Sciatic nerve (tissue), 2 donors: ENCODE measurements at regions not wholly inside any gene's neighbourhood (a gene's known extent, or its start where the extent isn't known, plus 50 kb on each side); places are given as distances from the start of the nearest gene placed in this dataset.

Experiments
- ATAC-seq: fragments of 200-7000 bp; cut with Tn5 transposase; one replicate; pipeline ENCODE4 v1.9.1; 2020; ENCODE audit warnings: mild to moderate bottlenecking, moderate library complexity
- DNase-seq: peaks from one replicate; pipeline ENCODE4 v3.0.0-alpha.2; 2020; ENCODE audit warnings: low spot score
- intact Hi-C: fragments of 100-400 bp; cut with DNase I; formaldehyde crosslinking; loops from one replicate; pipeline ENCODE4 v1.14.2; 2022
- donor health status: DM: no; HTN: no; CAD: no.
- donor health status: DM: no; HTN: no; CAD: no.

GRCh38 chr6:120096696-120097260, 747.2 kb upstream of the MAN1A1 start:
- ATAC-seq (no peak), DNase-seq (no peak)
- intact Hi-C loops = no loop called here

DNA sequence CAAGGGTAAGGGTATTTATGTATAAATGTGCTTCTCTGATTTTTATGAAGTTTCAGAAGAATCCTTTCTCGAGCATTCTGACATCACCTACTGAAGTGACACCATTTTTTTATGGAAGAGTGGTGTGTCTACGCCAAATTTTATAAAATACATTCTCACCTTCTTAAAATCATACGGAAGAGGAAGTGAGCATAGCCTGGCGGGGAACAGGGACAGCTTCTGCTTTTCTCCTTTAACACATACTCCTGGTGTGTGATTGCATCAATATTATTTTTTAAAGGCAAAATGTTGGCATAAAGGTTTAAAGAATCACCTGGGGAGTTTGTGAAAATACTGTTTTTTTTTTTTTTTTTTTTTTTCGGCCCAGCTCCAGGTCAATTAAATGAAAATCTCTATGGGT, 733.6 kb upstream of the MAN1A1 start:
- DNase-seq (no peak), ATAC-seq (no peak)

GRCh38 chr6:120077489-120077888, 727.9 kb upstream of the MAN1A1 start:
- DNase-seq (no peak), ATAC-seq (no peak)
- intact Hi-C loops = no loop called here

More for the DNA sequence above, 733.6 kb upstream of the MAN1A1 start:
- intact Hi-C loops = no loop called here

GRCh38 chr6:120058410-120058809, 708.8 kb upstream of the MAN1A1 start:
- DNase-seq (no peak), ATAC-seq (no peak)
- intact Hi-C loops = no loop called here

DNA sequence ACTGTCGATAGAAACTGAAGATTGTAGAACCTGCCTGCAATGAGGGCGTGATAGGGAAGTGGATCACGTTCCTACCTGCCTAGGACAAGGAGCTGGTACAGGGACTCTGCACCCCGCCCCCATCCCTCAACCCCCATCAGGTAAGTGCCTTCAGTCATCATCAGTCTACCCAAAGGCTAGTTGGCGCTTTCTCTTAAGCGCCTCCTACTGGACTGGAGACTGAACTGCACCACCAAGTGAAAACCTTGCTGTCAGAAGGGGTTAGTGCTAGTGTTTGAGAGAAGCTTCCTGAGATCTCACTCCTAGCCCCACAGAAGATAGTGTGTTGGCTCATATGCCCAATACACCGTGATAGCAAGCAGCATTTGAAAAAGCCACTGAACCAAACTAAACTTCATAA, 706.5 kb upstream of the MAN1A1 start:
- DNase-seq (no peak), ATAC-seq (no peak)
- intact Hi-C loops = no loop called here

DNA sequence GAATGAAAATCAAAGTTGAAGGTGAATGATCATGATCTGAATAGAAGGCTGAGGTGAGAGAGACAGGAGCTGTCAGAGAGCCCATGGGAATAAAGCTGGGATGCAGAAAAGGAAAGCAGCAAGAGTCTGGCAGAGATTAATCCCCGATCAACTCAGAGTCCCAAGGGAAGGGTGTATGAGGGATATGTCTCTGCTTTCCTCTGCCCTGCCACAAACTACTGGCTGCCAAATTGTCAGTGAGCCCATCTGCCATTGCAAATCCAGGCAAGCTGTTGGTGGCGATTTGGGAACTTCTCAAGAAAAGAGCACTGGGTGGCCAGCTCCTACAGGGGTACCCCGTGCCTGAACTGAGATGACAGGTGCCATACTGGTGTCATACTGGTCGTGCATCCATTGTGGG, 705.5 kb upstream of the MAN1A1 start:
- intact Hi-C loops = no loop called here
- no peak for DNase-seq
- ATAC-seq = no peak

DNA sequence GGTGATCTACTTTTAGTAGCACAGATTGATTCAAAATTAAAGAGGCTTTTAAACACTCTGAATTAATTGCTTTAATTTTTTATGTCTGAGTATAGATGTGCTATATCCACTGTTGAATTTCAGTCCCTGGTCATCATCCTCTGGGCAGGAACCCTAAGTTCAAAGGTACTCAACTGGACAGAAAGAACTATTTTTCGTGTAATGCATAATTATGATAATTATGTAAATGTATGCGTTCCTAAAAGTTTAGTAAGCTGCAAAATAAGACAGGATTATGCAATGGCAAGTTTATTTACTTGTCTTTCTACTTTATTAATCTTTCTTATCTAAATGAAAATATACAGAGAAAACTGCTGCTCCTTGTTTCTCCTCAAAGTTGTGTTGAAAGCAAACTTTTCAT, 690.1 kb upstream of the MAN1A1 start:
- DNase-seq (no peak), ATAC-seq (no peak)
- intact Hi-C loops = no loop called here

GRCh38 chr6:120031837-120032236, 682.3 kb upstream of the MAN1A1 start:
- intact Hi-C loops = no loop called here
- ATAC-seq = no peak
- no peak for DNase-seq

DNA sequence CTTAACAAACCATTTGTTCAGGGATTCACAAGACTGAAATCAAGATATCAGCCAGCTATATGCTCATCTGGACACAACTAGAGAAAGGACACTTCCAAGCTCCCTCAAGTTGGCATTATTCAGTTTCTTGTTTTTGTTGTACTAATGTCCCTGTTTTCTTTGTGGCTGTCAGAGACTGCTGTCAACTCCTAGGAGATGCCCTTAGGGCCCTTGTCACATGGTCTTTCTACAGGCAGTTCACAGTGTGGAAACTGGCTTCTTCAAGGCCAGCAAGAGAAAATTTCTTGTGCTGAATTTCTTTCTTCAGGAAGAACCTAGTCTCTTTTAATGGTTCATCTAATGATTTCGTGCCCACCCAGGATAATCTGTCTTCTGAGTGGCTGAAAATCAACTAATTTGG, 677.2 kb upstream of the MAN1A1 start:
- no peak for DNase-seq
- intact Hi-C loops = no loop called here
- no peak for ATAC-seq

DNA sequence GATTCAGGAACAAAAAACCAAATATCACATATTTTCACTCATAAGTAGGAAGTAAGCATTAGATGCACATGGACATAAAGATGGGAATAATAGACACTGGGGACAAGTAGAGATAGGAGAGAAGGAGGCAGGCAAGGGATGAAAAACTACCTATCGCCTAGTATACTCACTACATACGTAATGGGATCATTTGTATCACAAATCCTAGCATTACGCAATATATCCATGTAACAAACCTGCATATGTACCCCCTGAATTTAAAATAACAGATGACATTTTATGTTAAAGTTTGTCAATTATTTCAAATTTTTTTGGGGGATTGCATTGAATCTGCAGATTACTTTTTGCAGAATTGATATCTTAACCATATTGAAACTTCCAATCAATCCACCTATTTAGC, 660.5 kb upstream of the MAN1A1 start:
- ATAC-seq (no peak), DNase-seq (no peak)
- intact Hi-C loops = no loop called here

DNA sequence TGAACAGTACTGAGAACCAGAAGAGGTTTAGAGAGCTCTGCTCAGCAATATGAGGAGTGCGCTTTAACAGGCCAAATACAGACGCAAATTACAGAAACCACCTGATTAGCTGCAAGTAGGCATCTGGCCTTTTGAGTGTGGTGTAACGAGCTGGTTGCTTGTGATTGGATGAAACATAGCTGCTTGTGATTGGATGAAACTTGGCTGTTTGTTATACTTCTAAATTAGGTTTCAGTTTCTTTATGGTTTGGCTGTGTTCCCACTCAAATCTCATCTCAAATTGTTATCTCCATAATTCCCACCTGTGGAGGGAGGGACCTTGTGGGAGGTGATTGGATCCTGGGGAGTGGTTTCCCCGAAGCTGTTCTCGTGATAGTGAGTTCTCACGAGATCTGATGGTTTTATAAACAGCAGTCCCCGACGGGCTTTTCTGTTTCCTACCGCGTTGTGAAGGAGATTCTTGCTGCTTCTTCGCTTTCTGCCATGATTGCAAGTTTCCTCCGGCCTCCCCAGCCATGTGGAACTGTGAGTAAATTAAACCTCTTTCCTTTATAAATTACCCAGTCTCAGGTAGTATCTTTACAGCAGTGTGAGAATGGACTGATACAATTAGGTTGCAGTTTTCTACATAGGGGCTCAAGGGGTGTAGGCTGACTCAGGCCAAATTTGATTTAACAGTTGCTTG, 655.9 kb upstream of the MAN1A1 start:
- intact Hi-C loops = no loop called here
- DNase-seq = no peak
- no peak for ATAC-seq

- ATAC-seq (no peak), DNase-seq (no peak)
- intact Hi-C loops = no loop called here
Observed at GRCh38 chr6:119986934-119987549, 637.5 kb upstream of the MAN1A1 start.

GRCh38 chr6:119985952-119986736, 636.6 kb upstream of the MAN1A1 start:
- intact Hi-C loops = no loop called here
- ATAC-seq = peak; percentile 24

GRCh38 chr6:119980802-119981201, 631.2 kb upstream of the MAN1A1 start:
- ATAC-seq (no peak), DNase-seq (no peak)
- intact Hi-C loops = no loop called here

More at GRCh38 chr6:119985952-119986736, 636.6 kb upstream of the MAN1A1 start:
- DNase-seq = no peak

DNA sequence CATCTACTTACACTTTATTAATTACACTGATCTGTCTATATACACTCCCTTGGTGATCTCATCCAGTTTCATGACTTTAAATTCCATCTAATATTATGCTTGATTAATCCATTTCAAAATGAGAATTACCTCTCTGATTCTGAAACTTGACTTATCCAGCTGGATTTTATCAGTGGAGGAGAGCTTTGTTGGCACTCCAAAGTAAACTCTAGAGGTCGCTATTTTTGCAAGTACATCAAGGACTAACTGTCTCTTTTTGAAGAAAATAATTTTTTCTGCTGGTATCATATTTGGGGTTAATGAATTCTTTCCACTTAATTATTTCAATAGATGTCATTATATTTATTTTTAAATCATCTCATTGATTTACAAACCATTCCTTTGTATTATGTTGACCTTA, 630.3 kb upstream of the MAN1A1 start:
- ATAC-seq (no peak), DNase-seq (no peak)
- intact Hi-C loops = no loop called here

DNA sequence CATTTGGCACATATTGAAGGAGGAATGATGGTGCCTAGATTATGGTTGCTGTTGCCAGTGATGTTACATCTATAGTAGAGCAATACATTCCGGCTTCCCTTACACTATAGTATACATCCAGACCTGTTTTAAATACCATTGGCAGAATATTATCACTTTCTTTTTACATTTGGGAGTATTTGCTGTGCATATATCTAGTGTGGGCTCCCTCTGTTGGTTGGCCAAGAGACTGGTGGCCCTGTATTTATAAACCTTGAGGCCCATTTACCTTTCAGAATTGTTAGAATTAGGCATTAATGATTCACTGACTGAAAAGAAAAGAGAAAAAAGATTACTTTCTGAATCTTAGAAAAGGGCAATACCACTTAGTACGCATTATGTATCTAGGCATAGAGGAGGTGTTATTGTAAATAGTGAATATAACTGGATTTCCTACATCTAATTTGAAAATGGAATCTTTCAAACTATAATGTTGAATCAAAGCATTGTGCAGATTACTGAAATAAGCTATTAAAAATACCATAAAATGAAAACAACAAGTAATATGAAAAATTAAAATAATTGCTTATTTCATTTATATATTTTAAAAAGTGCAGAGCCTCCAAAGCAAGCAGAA, 628.8 kb upstream of the MAN1A1 start:
- DNase-seq = no peak
- intact Hi-C loops = no loop called here
- no peak for ATAC-seq

GRCh38 chr6:119974430-119975159, 625.0 kb upstream of the MAN1A1 start:
- DNase-seq = no peak
- no peak for ATAC-seq
- intact Hi-C loops = no loop called here

DNA sequence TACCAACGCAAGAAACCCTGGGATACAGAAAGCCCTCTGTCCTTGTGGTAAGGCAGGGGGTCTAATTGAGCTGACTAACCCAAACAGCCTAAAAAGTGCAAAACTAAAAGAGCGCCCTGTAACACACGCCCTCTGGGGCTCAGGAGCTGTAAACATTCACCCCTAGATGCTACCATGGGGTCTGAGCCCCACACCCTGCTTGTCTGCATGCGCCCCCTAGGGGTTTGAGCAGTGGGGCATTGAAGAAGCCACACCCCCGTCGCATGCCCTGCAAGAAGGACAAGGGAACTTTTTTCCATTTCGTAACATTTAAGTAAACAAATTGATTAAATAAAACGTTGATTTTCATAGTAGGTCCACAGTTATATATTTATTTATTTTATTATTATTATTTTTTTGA, 616.9 kb upstream of the MAN1A1 start:
- no peak for DNase-seq
- ATAC-seq = no peak
- intact Hi-C loops = no loop called here

GRCh38 chr6:119965900-119966299, 616.3 kb upstream of the MAN1A1 start:
- ATAC-seq = no peak
- DNase-seq = no peak
- intact Hi-C loops = no loop called here
